Jurkat, Clone E6-1 (cell line): ENCODE measurements at regions not wholly inside any gene's neighbourhood (a gene's known extent, or its start where the extent isn't known, plus 50 kb on each side); places are given as distances from the start of the nearest gene placed in this dataset.

Experiments used
- DNase-seq: peaks from one replicate; pipeline ENCODE4 v3.0.0-alpha.2; 2011; ENCODE audit warnings: low read depth, low spot score
- H3K4me3 ChIP-seq: 2 replicates; pipeline ENCODE4 v1.5.1; 2011; ENCODE audit warnings: mild to moderate bottlenecking, low read length, control low read depth, moderate library complexity

DNA sequence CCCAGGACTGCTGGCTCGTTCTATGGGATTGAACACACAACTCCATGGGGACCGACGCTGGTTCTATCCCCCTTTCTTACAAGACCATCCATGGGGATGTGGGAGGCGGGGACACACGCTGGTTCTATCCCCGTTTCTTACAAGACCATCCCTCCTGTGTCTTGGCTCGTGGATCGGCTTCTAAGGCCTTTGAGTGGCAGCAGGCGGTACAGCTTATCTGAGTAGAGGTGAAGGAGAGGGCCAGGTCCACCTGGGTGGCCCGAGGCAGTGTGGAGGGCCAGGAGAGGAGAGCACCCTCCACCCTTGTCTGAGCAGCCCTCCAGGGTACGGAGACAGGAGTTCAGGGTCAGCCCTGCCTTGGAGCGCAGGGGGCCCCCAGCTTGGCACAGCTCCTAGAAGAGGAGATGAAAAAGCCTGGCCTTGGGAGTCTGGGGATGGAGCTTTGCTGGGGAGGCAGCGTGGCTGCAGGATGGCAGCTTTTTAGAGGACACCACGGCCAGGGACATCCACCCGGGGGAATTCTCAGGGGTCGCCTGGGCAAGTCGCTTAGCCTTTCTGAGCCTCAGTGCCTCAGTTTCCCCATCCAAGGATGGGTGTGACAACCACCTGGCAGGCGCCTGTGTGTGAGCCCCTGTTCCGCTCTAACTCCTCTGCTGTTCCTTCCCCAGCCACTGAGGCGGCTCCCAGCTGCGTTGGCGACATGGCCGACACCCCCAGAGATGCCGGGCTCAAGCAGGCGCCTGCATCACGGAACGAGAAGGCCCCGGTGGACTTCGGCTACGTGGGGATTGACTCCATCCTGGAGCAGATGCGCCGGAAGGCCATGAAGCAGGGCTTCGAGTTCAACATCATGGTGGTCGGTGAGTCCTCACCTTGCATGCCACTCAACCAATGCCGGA lies 341.0 kb downstream of the SEC14L1 start:
- no peak overlapping the region for H3K4me3 ChIP-seq
- no peak for DNase-seq

DNA sequence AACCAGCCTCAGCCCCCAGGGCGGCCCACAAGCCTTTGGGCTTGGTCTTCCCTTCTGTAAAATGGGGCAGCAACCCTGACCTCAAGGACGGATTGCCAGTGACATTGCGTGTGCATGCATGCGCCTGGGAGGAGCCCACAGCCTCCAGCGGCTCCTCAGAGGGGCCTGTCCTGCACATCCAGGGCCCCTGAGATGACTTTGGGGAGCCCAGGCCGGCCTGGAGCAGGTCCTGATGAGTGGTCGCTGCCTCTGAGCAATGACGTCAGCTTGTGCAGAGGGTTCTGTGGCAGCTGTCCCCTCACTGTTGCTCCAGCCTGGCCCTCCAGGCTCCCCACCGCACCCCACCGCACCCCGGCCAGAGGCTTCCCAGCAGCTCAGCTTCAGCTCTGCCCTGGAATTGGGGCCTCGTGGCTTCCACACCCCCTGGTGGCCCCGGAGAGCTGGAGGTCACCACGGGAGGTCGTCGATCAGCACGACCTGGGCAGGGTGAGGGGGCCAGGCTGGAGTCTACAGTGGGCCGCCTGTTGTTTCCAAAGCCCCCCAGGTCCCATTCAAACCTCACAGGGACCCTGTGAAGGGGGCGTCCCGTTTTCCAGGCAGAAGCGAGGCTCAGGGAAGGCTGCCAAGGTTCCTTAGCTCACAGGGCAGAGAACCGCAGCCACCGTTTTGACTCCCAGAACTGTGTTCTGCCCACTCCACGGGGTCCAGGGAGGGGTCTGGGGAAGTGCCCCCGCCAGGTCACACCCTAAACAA lies 341.8 kb downstream of the SEC14L1 start:
- no peak for DNase-seq
- no peak overlapping the region for H3K4me3 ChIP-seq

DNA sequence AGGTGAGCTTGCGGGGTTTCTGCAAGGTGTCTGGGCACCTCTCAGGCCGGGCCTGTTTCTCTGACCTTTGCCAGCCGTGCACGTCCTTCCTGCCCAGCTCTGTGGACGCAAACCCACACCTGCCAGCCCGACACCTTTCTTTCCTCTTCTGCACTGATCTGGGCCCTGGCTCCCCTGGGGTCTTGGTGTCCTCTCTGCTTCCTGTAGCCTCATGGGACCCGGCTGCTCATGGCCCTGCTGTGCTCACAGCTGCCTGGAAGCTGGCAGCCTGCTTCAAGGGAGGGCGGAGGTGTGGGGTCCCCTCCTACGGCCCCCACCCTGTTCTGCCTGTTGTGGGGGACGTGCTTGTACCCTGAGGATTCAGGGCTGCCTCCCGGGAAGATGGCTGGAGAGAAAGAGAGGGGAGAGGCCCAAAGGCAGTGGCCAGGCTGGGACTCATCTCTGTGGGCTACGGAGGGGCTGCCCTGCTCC lies 342.4 kb downstream of the SEC14L1 start:
- H3K4me3 ChIP-seq, result no peak overlapping the region
- DNase-seq, result no peak

DNA sequence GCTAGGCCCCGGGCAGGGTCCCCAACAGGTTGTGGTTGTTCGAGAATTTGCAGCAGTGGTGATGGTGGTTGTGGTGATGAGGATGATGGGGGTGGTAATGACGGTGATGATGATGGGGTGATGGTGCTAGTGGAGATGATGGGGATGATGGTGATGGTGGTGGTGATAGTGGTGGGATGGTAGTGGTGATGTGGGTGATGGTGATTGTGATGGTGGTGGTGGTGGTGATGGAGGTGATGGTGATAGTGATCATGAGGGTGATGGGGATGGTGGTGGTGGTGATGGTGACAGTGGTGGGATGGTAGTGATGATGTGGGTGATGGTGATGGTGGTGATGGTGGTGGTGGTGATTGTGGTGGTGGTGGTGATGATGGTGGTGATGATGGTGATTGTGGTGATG lies 343.3 kb downstream of the SEC14L1 start:
- no peak overlapping the region for H3K4me3 ChIP-seq
- DNase-seq, result no peak

DNA sequence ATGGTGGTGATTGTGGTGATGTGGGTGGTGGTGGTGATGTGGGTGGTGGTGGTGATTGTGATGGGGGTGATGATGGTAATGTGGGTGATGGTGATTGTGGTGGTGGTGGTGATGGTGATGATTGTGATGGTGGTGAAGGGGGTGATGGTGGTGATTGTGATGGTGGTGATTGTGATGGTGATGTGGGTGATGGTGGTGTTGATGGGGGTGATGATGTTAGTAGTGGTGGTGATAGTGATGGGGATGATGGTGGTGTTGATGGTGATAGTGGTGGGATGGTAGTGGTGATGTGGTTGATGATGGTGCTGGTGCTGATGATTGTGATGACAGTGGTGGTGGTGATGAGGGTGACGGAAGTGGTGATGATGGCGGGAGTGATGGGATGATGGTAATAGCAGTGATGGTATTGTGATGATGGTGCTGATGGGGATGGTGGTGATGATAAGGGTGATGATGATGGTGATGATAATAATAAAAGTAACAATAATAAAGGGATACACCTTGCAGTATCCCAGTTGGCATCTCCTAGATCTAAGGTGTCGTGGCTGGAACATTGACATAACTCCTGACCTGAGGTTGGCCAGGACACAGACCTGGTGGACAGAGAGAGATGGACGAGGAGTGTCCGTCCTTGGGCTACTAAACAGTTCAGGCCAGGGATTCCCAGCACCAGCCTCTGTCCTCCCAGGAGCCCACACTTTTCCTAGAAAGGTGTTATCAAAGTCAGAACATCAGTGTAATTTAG lies 344.5 kb downstream of the SEC14L1 start:
- no peak overlapping the region for H3K4me3 ChIP-seq
- DNase-seq, result no peak

DNA sequence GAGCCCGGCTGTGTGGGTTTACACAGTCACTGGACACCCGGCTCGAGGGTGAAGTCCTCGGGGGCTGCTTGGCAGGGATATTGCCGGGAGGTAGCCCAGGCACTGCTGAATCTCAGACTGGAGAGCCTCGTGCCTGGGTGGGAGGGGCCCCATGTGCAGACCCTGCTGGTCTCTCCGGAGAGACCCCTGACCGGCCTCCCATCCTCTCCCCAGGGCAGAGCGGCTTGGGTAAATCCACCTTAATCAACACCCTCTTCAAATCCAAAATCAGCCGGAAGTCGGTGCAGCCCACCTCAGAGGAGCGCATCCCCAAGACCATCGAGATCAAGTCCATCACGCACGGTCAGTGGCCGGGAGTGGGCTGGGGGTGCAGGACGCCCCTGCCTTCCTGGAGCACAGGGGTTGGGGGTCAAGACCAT lies 346.5 kb downstream of the SEC14L1 start:
- H3K4me3 ChIP-seq, result no peak overlapping the region
- DNase-seq, result no peak

DNA sequence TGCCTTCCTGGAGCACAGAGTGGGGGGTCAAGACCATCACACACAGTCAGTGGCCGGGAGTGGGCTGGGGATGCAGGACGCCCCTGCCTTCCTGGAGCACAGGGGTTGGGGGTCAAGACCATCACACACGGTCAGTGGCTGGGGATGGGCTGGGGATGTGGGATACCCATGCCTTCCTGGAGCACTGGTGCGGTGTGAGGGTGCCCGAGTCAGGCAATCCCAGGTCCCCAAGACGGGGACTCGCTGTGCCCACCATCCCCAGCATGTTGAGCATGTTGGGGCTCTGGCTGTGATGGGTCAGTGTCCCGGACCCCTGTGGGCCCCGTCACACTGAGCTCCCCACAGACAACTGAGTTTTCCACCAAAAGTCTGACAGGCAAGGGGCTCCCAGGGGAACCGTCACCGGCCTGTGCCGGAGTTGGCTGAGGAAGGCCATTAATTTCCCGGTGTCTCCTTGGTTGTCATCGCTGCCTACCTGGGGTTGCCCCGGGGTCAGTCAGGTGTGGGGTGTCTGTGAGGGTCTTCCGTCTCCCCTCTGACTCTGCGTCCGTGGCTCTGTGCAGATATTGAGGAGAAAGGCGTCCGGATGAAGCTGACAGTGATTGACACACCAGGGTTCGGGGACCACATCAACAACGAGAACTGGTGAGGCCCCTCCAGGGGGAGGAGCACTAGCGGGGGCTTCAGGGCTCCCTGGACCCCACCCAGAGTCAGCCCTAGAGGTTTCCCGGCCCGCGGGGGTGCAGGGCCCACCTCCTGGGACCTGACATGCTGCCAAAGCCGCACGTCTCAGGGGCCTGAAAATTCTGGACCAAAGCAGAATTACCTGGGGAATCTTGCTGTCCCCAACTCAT lies 347.1 kb downstream of the SEC14L1 start:
- no peak overlapping the region for H3K4me3 ChIP-seq
- DNase-seq, result no peak

DNA sequence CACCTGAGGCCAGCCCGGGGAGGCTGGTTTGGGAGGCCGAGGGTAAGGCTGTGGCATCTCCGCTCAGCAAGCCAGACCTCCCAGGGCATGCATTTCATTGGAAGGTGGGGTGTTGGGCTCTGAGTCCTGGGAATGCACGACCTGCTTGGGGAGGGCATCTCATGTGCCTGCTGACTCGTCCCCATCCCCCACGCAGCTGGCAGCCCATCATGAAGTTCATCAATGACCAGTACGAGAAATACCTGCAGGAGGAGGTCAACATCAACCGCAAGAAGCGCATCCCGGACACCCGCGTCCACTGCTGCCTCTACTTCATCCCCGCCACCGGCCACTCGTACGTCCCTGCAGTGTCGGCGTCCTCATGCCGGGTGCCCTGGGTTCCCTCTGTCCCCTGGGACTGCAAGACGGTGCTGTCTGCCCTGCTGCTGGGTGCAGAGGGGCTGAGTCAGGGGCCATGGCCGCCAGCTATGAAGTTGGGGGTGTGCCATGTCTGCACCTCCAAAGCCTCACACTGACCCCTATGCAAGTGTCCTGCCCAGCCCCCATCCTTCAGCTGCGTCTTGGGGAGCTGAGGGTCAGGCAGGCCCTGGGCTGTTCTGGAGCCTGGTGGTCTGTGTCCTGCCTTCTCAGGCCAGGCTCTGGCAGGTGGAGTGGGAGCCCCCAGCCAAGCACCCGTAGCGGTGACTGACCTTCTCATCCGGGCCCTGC lies 347.9 kb downstream of the SEC14L1 start:
- no peak for DNase-seq
- H3K4me3 ChIP-seq, result no peak overlapping the region

DNA sequence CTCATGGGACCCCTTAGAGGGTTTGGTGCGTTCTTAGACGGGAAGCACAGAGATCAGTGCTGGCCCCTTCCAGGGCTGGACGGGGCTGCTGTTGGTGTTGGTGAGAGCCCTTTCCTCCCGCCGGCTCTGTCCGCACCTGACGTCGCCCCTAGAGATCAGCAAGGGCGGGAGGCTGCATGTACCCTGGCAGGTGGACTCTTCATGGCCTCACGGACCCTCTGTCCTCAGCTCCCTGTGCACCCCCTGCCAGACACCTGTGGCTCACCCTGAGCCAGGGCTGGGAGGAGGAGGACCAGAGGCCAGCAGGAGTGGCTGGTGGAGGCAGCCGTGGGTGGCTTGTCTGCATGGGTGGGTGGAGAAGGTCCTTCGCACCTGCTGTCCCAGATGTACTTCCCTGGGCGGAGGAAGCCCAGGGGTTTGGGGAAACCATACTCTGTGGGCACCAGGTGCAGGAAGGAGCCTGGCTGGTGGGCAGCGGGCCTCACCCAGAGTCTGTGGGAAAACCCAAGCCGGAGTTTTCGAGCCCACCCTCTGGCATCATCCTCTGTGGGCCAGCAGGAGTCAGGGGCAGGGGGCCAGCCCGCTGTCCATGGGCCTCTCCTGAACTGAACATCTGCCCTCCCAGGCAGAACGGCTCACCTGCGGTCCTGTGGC lies 348.6 kb downstream of the SEC14L1 start:
- DNase-seq, result no peak
- H3K4me3 ChIP-seq, result no peak overlapping the region

DNA sequence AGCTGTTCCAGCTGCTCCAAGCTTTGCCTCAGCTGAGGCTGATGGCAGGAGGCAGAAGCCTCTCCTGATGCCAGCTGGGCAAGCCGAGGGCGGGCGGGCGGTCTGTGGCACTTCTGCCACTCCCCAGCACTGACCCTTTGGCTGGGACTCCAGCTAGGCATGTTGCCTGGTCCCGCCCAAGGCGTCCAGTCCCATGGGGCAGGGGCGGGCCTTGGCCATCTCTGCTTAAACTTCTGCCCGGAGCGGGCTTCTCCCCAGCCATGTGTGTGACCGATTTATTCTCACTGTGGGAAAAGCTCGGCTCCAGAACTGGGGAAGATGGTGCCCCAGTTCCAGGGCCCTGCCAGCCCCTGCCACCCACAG lies 349.1 kb downstream of the SEC14L1 start:
- no peak for DNase-seq
- H3K4me3 ChIP-seq, result no peak overlapping the region

DNA sequence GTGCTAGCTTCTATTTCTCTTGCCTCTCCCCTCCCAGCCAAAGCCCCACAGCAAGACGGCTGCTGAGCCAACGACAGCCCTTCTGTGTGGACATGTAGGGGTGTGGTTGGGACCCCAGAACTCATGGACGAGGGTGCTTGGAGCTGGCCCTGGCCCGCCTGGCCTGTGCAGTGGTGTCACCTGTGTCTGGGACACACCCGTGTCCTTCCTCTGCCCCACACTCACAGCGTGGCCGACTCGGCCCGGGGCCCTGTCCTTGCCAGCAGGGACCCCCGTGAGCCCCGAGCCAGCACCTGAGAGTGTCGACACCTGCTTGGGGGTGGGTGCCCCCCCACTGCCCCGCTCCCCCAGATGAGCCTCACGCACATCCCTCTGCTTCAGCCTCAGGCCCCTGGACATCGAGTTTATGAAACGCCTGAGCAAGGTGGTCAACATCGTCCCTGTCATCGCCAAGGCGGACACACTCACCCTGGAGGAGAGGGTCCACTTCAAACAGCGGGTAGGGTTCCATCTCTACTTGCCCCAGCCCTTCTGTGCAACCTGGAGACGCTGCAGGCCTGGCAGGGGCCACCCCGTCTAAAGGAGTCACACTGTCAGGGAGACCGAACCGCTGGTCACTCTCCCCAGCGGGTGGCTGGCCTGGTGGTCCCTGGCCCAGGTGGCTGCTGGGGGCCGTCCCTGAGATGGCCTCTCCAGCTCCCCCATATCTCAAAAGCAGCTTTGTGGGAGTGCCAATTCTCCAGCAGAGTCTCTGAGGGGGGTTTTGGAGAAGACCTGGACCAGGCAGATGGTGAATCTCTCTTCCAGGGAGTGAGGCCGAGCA lies 349.8 kb downstream of the SEC14L1 start:
- no peak overlapping the region for H3K4me3 ChIP-seq
- no peak for DNase-seq

DNA sequence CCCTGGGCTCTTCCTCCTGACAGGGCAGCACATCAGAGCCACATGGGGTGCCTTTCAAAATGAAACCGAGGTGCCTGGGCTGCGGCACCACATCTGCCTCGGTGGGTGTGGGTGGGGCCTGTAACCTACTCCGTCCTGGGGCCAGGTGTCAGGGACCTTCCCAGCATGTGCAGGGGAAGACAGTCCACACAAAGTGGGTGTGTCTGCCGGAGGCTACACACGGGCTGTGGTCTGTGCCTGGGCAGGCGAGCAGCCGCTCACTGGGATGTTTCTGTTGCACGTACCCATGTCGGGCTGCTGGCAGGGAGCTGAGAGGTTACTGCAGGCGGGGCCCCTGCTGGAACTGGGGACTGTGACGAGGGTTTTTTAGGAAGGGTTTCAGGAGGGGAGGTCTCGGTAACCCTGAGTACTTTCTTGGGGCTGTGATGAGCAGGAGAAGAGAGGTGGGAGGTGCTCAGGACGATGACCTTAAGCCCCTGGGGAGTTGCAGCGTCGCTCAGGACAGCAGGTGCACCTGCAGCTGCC lies 351.2 kb downstream of the SEC14L1 start:
- H3K4me3 ChIP-seq, result no peak overlapping the region
- DNase-seq, result no peak

DNA sequence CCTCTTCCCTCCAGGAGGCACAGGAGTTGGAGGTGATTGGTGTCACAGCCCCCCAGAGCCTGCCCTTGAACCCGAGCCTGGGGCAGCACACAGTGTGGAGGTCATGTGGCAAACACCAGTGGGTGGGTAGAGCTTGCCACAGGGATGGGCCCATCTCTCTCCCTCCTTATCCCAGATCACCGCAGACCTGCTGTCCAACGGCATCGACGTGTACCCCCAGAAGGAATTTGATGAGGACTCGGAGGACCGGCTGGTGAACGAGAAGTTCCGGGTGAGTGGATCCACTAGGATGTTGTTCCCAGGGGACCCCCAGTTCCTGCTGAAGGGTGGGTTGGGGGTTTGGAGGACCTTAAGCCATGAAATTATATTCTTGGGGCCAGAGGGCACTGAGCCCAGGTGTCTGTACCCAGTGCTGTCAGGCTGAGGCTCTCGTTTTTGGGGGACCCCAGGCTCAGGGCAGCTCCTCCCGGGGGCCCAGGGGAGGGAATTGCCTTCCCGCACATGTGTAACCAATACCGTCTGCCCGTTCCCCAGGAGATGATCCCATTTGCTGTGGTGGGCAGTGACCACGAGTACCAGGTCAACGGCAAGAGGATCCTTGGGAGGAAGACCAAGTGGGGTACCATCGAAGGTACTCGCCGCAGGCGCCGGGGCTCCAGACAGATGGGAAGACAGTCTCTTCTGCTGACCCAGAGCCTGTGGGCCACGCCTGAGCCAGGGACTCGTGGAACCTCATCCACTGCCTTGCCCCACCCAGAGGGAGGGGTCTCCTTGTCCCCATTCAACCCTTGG lies 351.9 kb downstream of the SEC14L1 start:
- DNase-seq, result no peak
- no peak overlapping the region for H3K4me3 ChIP-seq

DNA sequence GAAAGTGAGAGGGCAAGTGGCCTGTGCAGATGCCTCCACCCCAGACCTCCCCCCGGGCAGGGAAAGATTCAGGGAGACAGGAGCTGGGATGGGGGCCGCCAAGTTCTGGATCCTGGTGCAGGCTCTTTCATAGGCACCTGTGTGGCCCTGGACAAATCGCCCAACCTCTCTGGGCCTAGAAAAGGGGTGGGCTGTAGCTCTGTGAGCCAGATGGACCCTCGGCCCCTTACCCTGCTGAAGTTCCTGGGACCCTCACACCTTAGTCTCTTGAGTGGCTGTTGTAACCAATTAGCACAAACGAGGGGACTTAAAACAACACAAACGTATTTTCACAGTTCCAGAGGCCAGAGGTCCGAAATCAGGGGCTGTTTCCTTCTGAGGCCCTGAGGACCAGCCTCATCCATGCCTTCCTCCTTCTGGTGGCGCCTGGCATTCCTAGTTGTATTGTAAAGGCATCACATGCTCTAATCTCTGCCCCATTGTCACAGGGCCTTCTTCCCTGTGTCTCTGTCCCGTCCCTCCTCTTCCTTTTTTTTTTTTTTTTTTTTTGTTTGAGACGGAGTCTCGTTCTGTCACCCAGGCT lies 352.6 kb downstream of the SEC14L1 start:
- no peak overlapping the region for H3K4me3 ChIP-seq

DNA sequence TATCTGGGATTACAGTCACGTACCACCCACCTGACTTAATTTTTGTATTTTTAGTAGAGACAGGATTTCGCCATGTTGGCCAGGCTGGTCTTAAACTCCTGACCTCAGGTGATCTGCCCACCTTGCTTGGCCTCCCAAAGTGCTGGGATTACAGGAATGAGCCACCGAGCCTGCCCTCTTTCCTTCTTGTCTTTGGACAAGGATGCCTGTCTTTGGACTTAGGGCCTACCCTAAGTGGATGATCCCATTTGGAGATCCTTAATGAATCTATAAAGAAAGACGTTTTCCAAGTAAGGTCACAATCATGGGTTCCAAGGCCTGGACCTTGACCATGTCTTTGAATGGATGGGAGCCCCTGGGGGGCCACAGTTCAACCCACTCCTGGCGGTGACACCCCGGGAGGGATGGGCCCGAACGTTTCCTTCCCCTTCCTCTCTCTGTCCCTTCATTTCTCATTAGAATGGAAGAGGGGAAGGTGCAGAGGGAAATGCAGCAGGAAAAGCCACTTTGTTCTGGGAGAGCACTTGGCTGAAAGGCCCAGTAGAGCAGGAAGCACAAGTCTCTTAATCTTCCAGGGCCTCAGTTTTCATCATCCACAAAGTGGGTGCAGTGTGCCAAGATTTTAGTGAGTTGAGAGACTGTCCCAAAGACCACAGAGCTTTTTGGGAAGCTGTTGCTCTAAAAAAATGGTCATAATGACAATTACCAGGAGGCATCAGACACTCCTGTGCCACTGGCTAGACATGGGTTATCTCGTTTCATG lies 353.3 kb downstream of the SEC14L1 start:
- H3K4me3 ChIP-seq, result no peak overlapping the region
- DNase-seq, result no peak

More for the DNA sequence above, 352.6 kb downstream of the SEC14L1 start:
- DNase-seq, result no peak
